Naive thymus-derived CD4-positive, alpha-beta T cell (primary cell): ENCODE measurements at regions not wholly inside any gene's neighbourhood (a gene's known extent, or its start where the extent isn't known, plus 50 kb on each side); places are given as distances from the start of the nearest gene placed in this dataset.

ENCODE experiments used
- ATAC-seq: fragments of 150-1000 bp; cut with Tn5 transposase; 2 replicates; pipeline ENCODE4 v1.10.0; 2021; ENCODE audit warnings: mild to moderate bottlenecking, moderate library complexity
- CTCF ChIA-PET: fragments of 350-600 bp; sonication (Branson Sonifier 250); formaldehyde crosslinking; loops from one replicate; lab custom pipeline; 2021; ENCODE audit warnings: antibody characterized with exemption; lab: Charles Lee
- POLR2A ChIA-PET: fragments of 350-600 bp; sonication (Branson Sonifier 250); formaldehyde crosslinking; loops from one replicate; lab custom pipeline; 2021; ENCODE audit warnings: antibody characterized with exemption, inconsistent platforms; lab: Charles Lee
- DNase-seq, 9 donors: peaks; one replicate each; pipeline versions ENCODE4 v3.0.0 to v3.0.0-alpha.2; 2020 to 2022; ENCODE audit warnings: mixed read lengths in 1 of 9
- H3K27ac ChIP-seq: one replicate; pipeline ENCODE4 v1.7.0; 2013; ENCODE audit warnings: mild to moderate bottlenecking, low read depth, low read length, moderate library complexity
- H3K27me3 ChIP-seq, 2 donors: one replicate each; pipeline ENCODE4 v1.7.0; 2013; ENCODE audit warnings: low read length in 2 of 2, mild to moderate bottlenecking in 2 of 2, moderate library complexity in 2 of 2; ENCODE audit not compliant: control insufficient read depth in 2 of 2, insufficient read depth in 2 of 2
- H3K36me3 ChIP-seq, 3 experiments: 1 replicate in 2 of 3; 2 replicates in 1 of 3; pipeline ENCODE4 v1.7.0; 2013; ENCODE audit warnings: low read length in 3 of 3, mild to moderate bottlenecking in 3 of 3, moderate library complexity in 1 of 3; ENCODE audit not compliant: insufficient read depth in 3 of 3, control insufficient read depth in 2 of 3
- H3K4me1 ChIP-seq, 2 donors: one replicate each; pipeline ENCODE4 v1.7.0; 2013; ENCODE audit warnings: low read length in 2 of 2, mild to moderate bottlenecking in 2 of 2, moderate library complexity in 1 of 2; ENCODE audit not compliant: control insufficient read depth in 2 of 2, insufficient read depth in 2 of 2
- H3K4me3 ChIP-seq: 2 replicates; pipeline ENCODE4 v1.7.0; 2013; ENCODE audit warnings: mild to moderate bottlenecking, low read length
- H3K9me3 ChIP-seq, 3 experiments: 1 replicate in 2 of 3; 2 replicates in 1 of 3; pipeline ENCODE4 v1.7.0; 2013; ENCODE audit warnings: low read length in 3 of 3; ENCODE audit not compliant: control insufficient read depth in 2 of 3
- H3K27ac Mint-ChIP-seq, 9 donors: one replicate each; pipeline ENCODE4 v1.8.0; 2020 to 2022; ENCODE audit warnings: mixed read lengths in 9 of 9, mild to moderate bottlenecking in 8 of 9, moderate library complexity in 5 of 9, inconsistent platforms in 2 of 9
- H3K27me3 Mint-ChIP-seq, 5 donors: one replicate each; pipeline ENCODE4 v1.8.0; 2021 to 2022; ENCODE audit warnings: mixed read lengths in 5 of 5, mild to moderate bottlenecking in 1 of 5
- H3K36me3 Mint-ChIP-seq, 5 donors: one replicate each; pipeline ENCODE4 v1.8.0; 2020 to 2022; ENCODE audit warnings: mixed read lengths in 5 of 5, mild to moderate bottlenecking in 3 of 5, inconsistent platforms in 1 of 5
- H3K4me1 Mint-ChIP-seq, 7 donors: one replicate each; pipeline ENCODE4 v1.8.0; 2020 to 2022; ENCODE audit warnings: mixed read lengths in 7 of 7, mild to moderate bottlenecking in 3 of 7, inconsistent platforms in 1 of 7
- H3K4me3 Mint-ChIP-seq, 10 donors: one replicate each; pipeline ENCODE4 v1.8.0; 2020 to 2022; ENCODE audit warnings: mild to moderate bottlenecking in 10 of 10, mixed read lengths in 10 of 10, moderate library complexity in 6 of 10, inconsistent platforms in 2 of 10
- H3K9me3 Mint-ChIP-seq, 11 donors: one replicate each; pipeline ENCODE4 v1.8.0; 2020 to 2022; ENCODE audit warnings: mixed read lengths in 11 of 11, mild to moderate bottlenecking in 4 of 11, inconsistent platforms in 1 of 11, moderate library complexity in 1 of 11
- intact Hi-C, 2 donors: fragments of 100-400 bp; cut with micrococcal nuclease; formaldehyde crosslinking; loops; one replicate each; pipeline ENCODE4 v1.15.1; 2023

DNA sequence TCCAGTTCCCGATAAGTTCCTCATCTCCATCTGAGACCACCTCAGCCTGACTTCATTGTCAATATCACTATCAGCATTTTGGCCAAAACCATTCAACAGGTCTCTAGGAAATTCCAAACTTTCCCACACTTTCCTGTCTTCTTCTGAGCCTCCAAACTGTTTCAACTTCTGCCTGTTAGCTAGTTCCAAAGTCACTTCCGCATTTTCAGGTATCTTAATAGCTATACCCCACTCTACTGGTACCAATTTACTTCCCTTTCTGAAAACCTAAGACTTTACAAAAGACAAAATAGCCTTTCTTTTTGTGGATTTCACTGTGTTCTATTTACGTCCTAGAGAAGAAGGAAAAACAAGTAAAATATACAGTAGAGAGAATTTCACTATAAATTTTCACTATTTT is 147.0 kb upstream of the FMN2 start:
- intact Hi-C loops: no loop called here
- H3K36me3 Mint-ChIP-seq: no peaks in the 10 kb centered on the region
- CTCF ChIA-PET: interaction anchor here (1.4 kb wide), 1 partner anchor 12 kb away, joined by 3 read pairs; no protein-coding TSS in a partner anchor
- H3K4me3 Mint-ChIP-seq: no peak overlapping the region
- no peaks in the 10 kb centered on the region for H3K36me3 ChIP-seq
- no peaks in the 10 kb centered on the region for H3K9me3 ChIP-seq
- no peak overlapping the region for H3K4me3 ChIP-seq
- no peak overlapping the region for H3K27ac Mint-ChIP-seq
- H3K27ac ChIP-seq: no peak overlapping the region
- POLR2A ChIA-PET: interaction anchor here (0.6 kb wide), 1 partner anchor 436 kb away, joined by 3 read pairs; no protein-coding TSS in a partner anchor
- H3K4me1 ChIP-seq: no peaks in the 10 kb centered on the region
- H3K4me1 Mint-ChIP-seq: no peaks in the 10 kb centered on the region
- H3K9me3 Mint-ChIP-seq: peaks cover 0 to 21% (median 6%) of the 10 kb centered on the region in 11 donors
- DNase-seq: no peak
- H3K27me3 ChIP-seq: no peaks in the 10 kb centered on the region
- no peak for ATAC-seq
- H3K27me3 Mint-ChIP-seq: no peaks in the 10 kb centered on the region

DNA sequence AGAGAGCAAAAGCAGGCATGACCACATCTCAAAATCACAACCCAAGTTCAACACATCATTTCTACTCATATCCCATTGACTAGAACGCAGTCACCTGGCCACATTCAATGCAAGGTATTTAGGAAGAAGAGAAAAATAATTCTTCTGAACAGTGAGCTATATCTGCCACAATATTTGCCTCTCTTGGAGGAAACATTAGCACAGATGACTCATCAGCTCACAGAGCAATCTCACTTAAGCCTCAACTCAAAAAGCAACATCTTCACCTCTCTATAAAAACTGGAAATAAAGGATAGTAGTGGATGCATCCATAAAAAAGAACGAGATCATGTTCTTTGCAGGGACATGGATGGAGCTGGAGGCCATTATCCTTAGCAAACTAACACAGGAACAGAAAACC is 143.9 kb upstream of the FMN2 start:
- H3K27me3 ChIP-seq: no peaks in the 10 kb centered on the region
- no peak overlapping the region for H3K27ac Mint-ChIP-seq
- no peaks in the 10 kb centered on the region for H3K36me3 Mint-ChIP-seq
- DNase-seq: no peak
- peaks cover 0 to 6% (median 0%) of the 10 kb centered on the region in 5 donors for H3K27me3 Mint-ChIP-seq
- H3K9me3 ChIP-seq: no peaks in the 10 kb centered on the region
- POLR2A ChIA-PET: no interaction called here
- H3K4me1 Mint-ChIP-seq: no peaks in the 10 kb centered on the region
- H3K9me3 Mint-ChIP-seq: peaks cover 0 to 18% (median 4%) of the 10 kb centered on the region in 11 donors
- no peaks in the 10 kb centered on the region for H3K4me1 ChIP-seq
- CTCF ChIA-PET: interaction anchor here (1.0 kb wide), 1 partner anchor 13 kb away, joined by 3 read pairs; no protein-coding TSS in a partner anchor
- H3K4me3 Mint-ChIP-seq: no peak overlapping the region
- no peak overlapping the region for H3K27ac ChIP-seq
- no peak overlapping the region for H3K4me3 ChIP-seq
- intact Hi-C loops: no loop called here
- no peak for ATAC-seq
- no peaks in the 10 kb centered on the region for H3K36me3 ChIP-seq

- Mint-ChIP-seq H3K27ac (no peak overlapping the region), H3K4me3 (no peak overlapping the region), H3K4me1 (no peaks in the 10 kb centered on the region), H3K27me3 (peaks cover 0 to 17% (median 4%) of the 10 kb centered on the region in 5 donors), H3K9me3 (no peaks in the 10 kb centered on the region), H3K36me3 (no peaks in the 10 kb centered on the region)
- Histone ChIP-seq H3K36me3 (no peaks in the 10 kb centered on the region), H3K4me3 (no peak overlapping the region), H3K9me3 (no peaks in the 10 kb centered on the region), H3K27ac (no peak overlapping the region), H3K4me1 (no peaks in the 10 kb centered on the region), H3K27me3 (no peaks in the 10 kb centered on the region)
- peak; percentile 39 for ATAC-seq
- ChIA-PET POLR2A (no interaction called here), CTCF (interaction anchor here (0.8 to 2.1 kb wide), 4 partner anchors 9 to 54 kb away, joined by 3 to 7 read pairs (median 3); no protein-coding TSS in a partner anchor)
- DNase-seq: peak in 8 of 9 donors; percentile 8 to 41 (median 28)
- intact Hi-C loops: loop anchor here (1.0 to 2.0 kb wide), 3 partner anchors 25 to 197 kb away; no protein-coding TSS in a partner anchor
Observed at GRCh38 chr1:239951511-239952140, 140.1 kb upstream of the FMN2 start.

GRCh38 chr1:239952348-239953308 is 139.1 kb upstream of the FMN2 start:
- Histone ChIP-seq H3K27me3 (no peaks in the 10 kb centered on the region), H3K4me3 (no peak overlapping the region), H3K9me3 (no peaks in the 10 kb centered on the region), H3K36me3 (no peaks in the 10 kb centered on the region), H3K27ac (no peak overlapping the region), H3K4me1 (no peaks in the 10 kb centered on the region)
- DNase-seq (no peak), ATAC-seq (no peak)
- Mint-ChIP-seq H3K36me3 (no peaks in the 10 kb centered on the region), H3K27me3 (peaks cover 0 to 19% (median 4%) of the 10 kb centered on the region in 5 donors), H3K27ac (no peak overlapping the region), H3K4me1 (no peaks in the 10 kb centered on the region), H3K4me3 (no peak overlapping the region), H3K9me3 (no peaks in the 10 kb centered on the region)
- CTCF ChIA-PET: interaction anchor here (0.6 to 2.1 kb wide), 4 partner anchors 15 to 53 kb away, joined by 3 to 7 read pairs (median 4); no protein-coding TSS in a partner anchor
- POLR2A ChIA-PET: no interaction called here
- intact Hi-C loops: no loop called here

DNA sequence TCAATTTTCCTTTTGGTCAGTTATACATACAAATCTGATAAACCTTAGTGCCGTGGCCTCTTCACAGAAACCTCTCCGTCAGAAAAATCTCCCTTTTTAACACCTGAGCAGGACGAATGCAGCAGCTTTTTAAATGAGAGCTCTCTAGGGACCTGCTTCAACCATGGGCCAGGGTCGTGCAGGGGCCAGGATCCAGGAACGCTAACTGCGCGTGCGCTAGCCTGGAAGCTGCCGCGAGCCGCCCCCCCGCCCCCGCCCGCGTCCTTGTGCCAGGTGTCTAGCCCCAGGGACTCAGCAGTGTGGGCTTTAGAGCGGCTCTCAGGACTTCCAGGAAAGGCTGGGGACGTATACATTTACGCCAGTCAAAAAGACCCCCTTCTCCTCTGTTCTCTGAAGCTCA is 136.8 kb upstream of the FMN2 start:
- Histone ChIP-seq H3K4me3 (no peak overlapping the region), H3K27ac (no peak overlapping the region), H3K27me3 (no peaks in the 10 kb centered on the region), H3K36me3 (no peaks in the 10 kb centered on the region), H3K4me1 (no peaks in the 10 kb centered on the region), H3K9me3 (no peaks in the 10 kb centered on the region)
- H3K27ac Mint-ChIP-seq: no peak overlapping the region
- no peak overlapping the region for H3K4me3 Mint-ChIP-seq
- CTCF ChIA-PET: no interaction called here
- ATAC-seq (no peak), DNase-seq (no peak)
- peaks cover 0 to 24% (median 5%) of the 10 kb centered on the region in 5 donors for H3K27me3 Mint-ChIP-seq
- POLR2A ChIA-PET: no interaction called here
- H3K4me1 Mint-ChIP-seq: no peaks in the 10 kb centered on the region
- intact Hi-C loops: no loop called here
- no peaks in the 10 kb centered on the region for H3K9me3 Mint-ChIP-seq
- no peaks in the 10 kb centered on the region for H3K36me3 Mint-ChIP-seq

DNA sequence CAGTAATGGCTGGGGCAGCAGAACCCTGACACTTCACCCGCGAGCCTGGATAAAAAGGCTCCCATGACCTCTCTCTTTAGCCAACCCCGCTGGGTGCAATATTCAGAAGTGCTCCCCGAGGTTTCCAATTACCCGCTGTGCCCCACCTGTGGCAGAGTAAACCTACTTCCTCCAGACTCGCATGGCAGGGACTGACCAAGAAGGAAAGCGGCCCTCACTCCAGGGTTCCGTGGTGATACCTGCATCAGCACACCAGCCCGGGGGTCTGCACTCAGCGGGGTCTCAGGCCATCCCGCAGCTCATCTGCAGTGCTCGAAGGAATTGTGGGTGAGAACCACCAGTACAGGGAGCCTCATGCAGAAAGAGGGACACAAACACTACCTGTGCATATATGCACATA is 136.3 kb upstream of the FMN2 start:
- H3K36me3 Mint-ChIP-seq: no peaks in the 10 kb centered on the region
- H3K27me3 Mint-ChIP-seq: peaks cover 2 to 22% (median 8%) of the 10 kb centered on the region in 5 donors
- no peak for DNase-seq
- H3K4me1 ChIP-seq: no peaks in the 10 kb centered on the region
- H3K27ac Mint-ChIP-seq: no peak overlapping the region
- ChIA-PET CTCF (no interaction called here), POLR2A (no interaction called here)
- H3K9me3 ChIP-seq: no peaks in the 10 kb centered on the region
- no peaks in the 10 kb centered on the region for H3K9me3 Mint-ChIP-seq
- no peak for ATAC-seq
- no peaks in the 10 kb centered on the region for H3K36me3 ChIP-seq
- no peaks in the 10 kb centered on the region for H3K4me1 Mint-ChIP-seq
- H3K4me3 ChIP-seq: no peak overlapping the region
- no peak overlapping the region for H3K4me3 Mint-ChIP-seq
- H3K27me3 ChIP-seq: no peaks in the 10 kb centered on the region
- intact Hi-C loops: no loop called here
- H3K27ac ChIP-seq: no peak overlapping the region
